H1 (cell line): ENCODE measurements at regions not wholly inside any gene's neighbourhood (a gene's known extent, or its start where the extent isn't known, plus 50 kb on each side); places are given as distances from the start of the nearest gene placed in this dataset.

ENCODE experiments used
- CTCF ChIA-PET: fragments of 300-600 bp; sonication (Branson Sonifier 250); formaldehyde crosslinking; loops from one replicate; lab custom pipeline; 2021; ENCODE audit not compliant: partially characterized antibody; lab: Charles Lee
- POLR2A ChIA-PET: fragments of 300-600 bp; sonication (Branson Sonifier 250); formaldehyde crosslinking; loops from one replicate; lab custom pipeline; 2021; ENCODE audit warnings: inconsistent platforms; ENCODE audit not compliant: partially characterized antibody; lab: Charles Lee
- DNase-seq, 2 experiments: peaks; one replicate each; pipeline versions ENCODE4 v3.0.0 to v3.0.0-alpha.2; 2010 to 2022; ENCODE audit warnings: low spot score in 2 of 2, low read depth in 1 of 2, mixed read lengths in 1 of 2
- FAIRE-seq: peaks from 2 replicates; lab custom pipeline; 2011; peaks lifted over from hg19 to GRCh38; lab: Jason Lieb, UNC
- H2AFZ ChIP-seq: 2 replicates; pipeline ENCODE4 v1.8.1; 2012; ENCODE audit warnings: low read length, inconsistent platforms
- H2AK5ac ChIP-seq: 2 replicates; pipeline ENCODE4 v1.6.1; 2013; ENCODE audit warnings: low read depth, low read length
- H2BK120ac ChIP-seq: replicated peaks from 2 replicates; pipeline ENCODE3; 2013; ENCODE audit warnings: low read depth, low read length, inconsistent platforms
- H2BK12ac ChIP-seq: 2 replicates; pipeline ENCODE4 v1.6.1; 2013; ENCODE audit warnings: low read depth, low read length
- H2BK15ac ChIP-seq: 2 replicates; pipeline ENCODE4 v1.6.1; 2013; ENCODE audit warnings: low read length
- H2BK20ac ChIP-seq: 2 replicates; pipeline ENCODE4 v1.6.1; 2013; ENCODE audit warnings: low read length
- H2BK5ac ChIP-seq: 2 replicates; pipeline ENCODE4 v1.6.1; 2013; ENCODE audit warnings: low read depth, low read length
- H3K14ac ChIP-seq: 2 replicates; pipeline ENCODE4 v1.6.1; 2013; ENCODE audit warnings: inconsistent platforms; ENCODE audit not compliant: insufficient read length
- H3K18ac ChIP-seq: 2 replicates; pipeline ENCODE4 v1.6.1; 2013; ENCODE audit warnings: low read length; ENCODE audit errors: extremely low read depth
- H3K23ac ChIP-seq: 2 replicates; pipeline ENCODE4 v1.6.1; 2013; ENCODE audit warnings: inconsistent platforms; ENCODE audit not compliant: insufficient read length
- H3K23me2 ChIP-seq: 2 replicates; pipeline ENCODE4 v1.6.1; 2013; ENCODE audit warnings: low read depth, low read length
- H3K27ac ChIP-seq: 2 replicates; pipeline ENCODE4 v1.6.1; 2011; ENCODE audit warnings: low read depth, low read length, inconsistent platforms
- H3K27me3 ChIP-seq, 4 experiments: replicated peaks in 1 of 4; 1 replicate in 1 of 4; 2 replicates in 3 of 4; pipeline versions ENCODE4 v1.6.1 to v1.8.1; 2011 to 2013; ENCODE audit warnings: low read length in 3 of 4, mild to moderate bottlenecking in 3 of 4, inconsistent platforms in 2 of 4, mixed read lengths in 2 of 4, moderate library complexity in 1 of 4; ENCODE audit not compliant: control insufficient read depth in 3 of 4, insufficient read depth in 3 of 4; ENCODE audit errors: extremely low read depth in 1 of 4
- H3K36me3 ChIP-seq, 4 experiments: 2 replicates each; pipeline versions ENCODE4 v1.6.1 to v1.8.1; 2011 to 2013; ENCODE audit warnings: mild to moderate bottlenecking in 4 of 4, low read length in 3 of 4, moderate library complexity in 2 of 4, control low read depth in 1 of 4, inconsistent platforms in 1 of 4; ENCODE audit not compliant: insufficient read depth in 4 of 4, control insufficient read depth in 2 of 4
- H3K4ac ChIP-seq: replicated peaks from 2 replicates; pipeline ENCODE3; 2013; ENCODE audit warnings: low read length, low read depth, mixed read lengths, inconsistent platforms; ENCODE audit not compliant: insufficient read length
- H3K4me1 ChIP-seq, 4 experiments: replicated peaks in 1 of 4; 1 replicate in 1 of 4; 2 replicates in 3 of 4; pipeline versions ENCODE4 v1.6.1 to v1.8.1; 2011 to 2013; ENCODE audit warnings: low read length in 3 of 4, inconsistent platforms in 2 of 4, mixed read lengths in 1 of 4; ENCODE audit not compliant: insufficient read depth in 4 of 4, control insufficient read depth in 3 of 4
- H3K4me2 ChIP-seq, 2 experiments: 2 replicates each; pipeline versions ENCODE4 v1.6.1 to v1.8.1; 2011 to 2013; ENCODE audit warnings: low read depth in 2 of 2, low read length in 2 of 2, control low read depth in 1 of 2, inconsistent platforms in 1 of 2, mild to moderate bottlenecking in 1 of 2; ENCODE audit not compliant: insufficient read depth in 1 of 2
- H3K4me3 ChIP-seq, 4 experiments: fragments of 200-600, 300-600 bp in 1 of 4; sonication (generic), shearing (Covaris generic), sonication (Bioruptor Twin) in 1 of 4; 2 replicates each; pipeline versions ENCODE4 v1.5.1 to v1.8.1; 2011 to 2016; ENCODE audit warnings: low read length in 4 of 4, low read depth in 3 of 4, control low read depth in 2 of 4, inconsistent platforms in 2 of 4, mild to moderate bottlenecking in 2 of 4, mixed read lengths in 1 of 4, moderate library complexity in 1 of 4; ENCODE audit not compliant: insufficient read depth in 2 of 4; ENCODE audit errors: extremely low read depth in 1 of 4
- H3K56ac ChIP-seq: replicated peaks from 2 replicates; pipeline ENCODE3; 2013; ENCODE audit warnings: low read depth, mild to moderate bottlenecking, mixed read lengths, low read length, inconsistent platforms; ENCODE audit not compliant: insufficient read length
- H3K79me1 ChIP-seq: 2 replicates; pipeline ENCODE4 v1.6.1; 2013; ENCODE audit warnings: low read depth, low read length, control low read depth
- H3K79me2 ChIP-seq, 2 experiments: 2 replicates each; pipeline versions ENCODE4 v1.6.1 to v1.8.1; 2012 to 2013; ENCODE audit warnings: low read length in 2 of 2, mild to moderate bottlenecking in 2 of 2, inconsistent platforms in 1 of 2; ENCODE audit not compliant: insufficient read depth in 2 of 2, control insufficient read depth in 1 of 2
- H3K9ac ChIP-seq, 4 experiments: replicated peaks in 1 of 4; 1 replicate in 1 of 4; 2 replicates in 3 of 4; pipeline versions ENCODE4 v1.6.1 to v1.8.1; 2011 to 2013; ENCODE audit warnings: low read depth in 3 of 4, low read length in 3 of 4, control low read depth in 2 of 4, mild to moderate bottlenecking in 2 of 4, moderate library complexity in 2 of 4, inconsistent platforms in 1 of 4; ENCODE audit errors: extremely low read depth in 1 of 4
- H3K9me3 ChIP-seq, 2 experiments: 2 replicates each; pipeline versions ENCODE4 v1.6.1 to v1.8.1; 2012 to 2013; ENCODE audit warnings: mild to moderate bottlenecking in 2 of 2, moderate library complexity in 2 of 2, control low read depth in 1 of 2, inconsistent platforms in 1 of 2, low read depth in 1 of 2, low read length in 1 of 2, mixed read lengths in 1 of 2; ENCODE audit not compliant: insufficient read depth in 2 of 2
- H4K20me1 ChIP-seq, 2 experiments: replicated peaks in 1 of 2; 2 replicates each; pipeline versions ENCODE3 to v1.8.1; 2011 to 2013; ENCODE audit warnings: inconsistent platforms in 2 of 2, low read length in 2 of 2, mild to moderate bottlenecking in 1 of 2; ENCODE audit not compliant: insufficient read depth in 2 of 2, control insufficient read depth in 1 of 2
- H4K5ac ChIP-seq: 2 replicates; pipeline ENCODE4 v1.6.1; 2013; ENCODE audit warnings: low read length, low read depth, mixed read lengths, inconsistent platforms; ENCODE audit not compliant: insufficient read length
- H4K8ac ChIP-seq: 2 replicates; pipeline ENCODE4 v1.8.0; 2013; ENCODE audit warnings: mild to moderate bottlenecking, moderate library complexity, low read length, inconsistent platforms; ENCODE audit not compliant: insufficient read depth; ENCODE audit errors: extremely low read depth
- H4K91ac ChIP-seq: replicated peaks from 2 replicates; pipeline ENCODE3; 2013; ENCODE audit warnings: low read length, mixed read lengths, inconsistent platforms; ENCODE audit not compliant: insufficient read length
- BCL11A ChIP-seq, 2 experiments: IDR thresholded peaks; one replicate each; pipeline ENCODE4 v1.6.1; 2011; ENCODE audit warnings: low read depth in 2 of 2, low read length in 2 of 2, mild to moderate bottlenecking in 2 of 2
- CBX8 ChIP-seq: fragments of 300-800, 300-1000 bp; sonication (generic); IDR thresholded peaks from 2 replicates; pipeline ENCODE4 v1.7.1; 2016; ENCODE audit warnings: low read depth, low read length, borderline replicate concordance
- CHD2 ChIP-seq: IDR thresholded peaks from 2 replicates; pipeline ENCODE4 v1.6.1; 2012; ENCODE audit warnings: low read length, improper control_type of control experiment
- EGR1 ChIP-seq: IDR thresholded peaks from 2 replicates; pipeline ENCODE4 v1.6.1; 2011; ENCODE audit warnings: low read depth, low read length, borderline replicate concordance
- FOSL1 ChIP-seq: IDR thresholded peaks from 2 replicates; pipeline ENCODE4 v1.6.1; 2011; ENCODE audit warnings: mild to moderate bottlenecking, low read depth, low read length, moderate library complexity; ENCODE audit not compliant: insufficient read depth
- GTF2F1 ChIP-seq: IDR thresholded peaks from 2 replicates; pipeline ENCODE4 v1.6.1; 2012; ENCODE audit warnings: low read depth, low read length, improper control_type of control experiment, borderline replicate concordance
- JUND ChIP-seq: IDR thresholded peaks from 2 replicates; pipeline ENCODE4 v1.6.1; 2011; ENCODE audit warnings: mild to moderate bottlenecking, improper control_type of control experiment, low read length
- NRF1 ChIP-seq: IDR thresholded peaks from 2 replicates; pipeline ENCODE4 v1.6.1; 2011; ENCODE audit warnings: mild to moderate bottlenecking, low read depth, low read length, improper control_type of control experiment
- POLR2AphosphoS5 ChIP-seq: IDR thresholded peaks from 2 replicates; pipeline ENCODE4 v1.6.1; 2011; ENCODE audit warnings: low read depth, low read length
- SRF ChIP-seq: IDR thresholded peaks from 2 replicates; pipeline ENCODE4 v1.6.1; 2011; ENCODE audit warnings: mild to moderate bottlenecking, low read depth, low read length, moderate library complexity
- TBP ChIP-seq: IDR thresholded peaks from 2 replicates; pipeline ENCODE4 v1.6.1; 2011; ENCODE audit warnings: low read depth, low read length, improper control_type of control experiment
- TCF12 ChIP-seq: IDR thresholded peaks from 2 replicates; pipeline ENCODE4 v1.6.1; 2011; ENCODE audit warnings: low read depth, mild to moderate bottlenecking, low read length
- TEAD4 ChIP-seq: IDR thresholded peaks from 2 replicates; pipeline ENCODE4 v1.6.1; 2012; ENCODE audit warnings: low read depth, low read length, inconsistent platforms, mixed read lengths
- WGBS, 2 experiments: shearing (Covaris generic) in 1 of 2; methylation state at CpG; one replicate each; pipeline versions ENCODE4 v1.1.6 to v1.1.7; 2013 to 2015; ENCODE audit warnings: low lambda C conversion rate in 2 of 2, mixed read lengths in 2 of 2, inconsistent platforms in 1 of 2, low coverage in 1 of 2, missing lambda C conversion rate in 1 of 2; ENCODE audit not compliant: insufficient replicate concordance in 2 of 2, insufficient coverage in 1 of 2, insufficient read length in 1 of 2; ENCODE audit errors: extremely low coverage in 1 of 2, missing lambda C conversion rate in 1 of 2; 5-methylcytosine and 5-hydroxymethylcytosine counted together
- TF ChIP-seq, protein P1 (sequence below): IDR thresholded peaks from 2 replicates; pipeline ENCODE4 v1.6.1; 2012; ENCODE audit warnings: low read length, inconsistent platforms

DNA sequence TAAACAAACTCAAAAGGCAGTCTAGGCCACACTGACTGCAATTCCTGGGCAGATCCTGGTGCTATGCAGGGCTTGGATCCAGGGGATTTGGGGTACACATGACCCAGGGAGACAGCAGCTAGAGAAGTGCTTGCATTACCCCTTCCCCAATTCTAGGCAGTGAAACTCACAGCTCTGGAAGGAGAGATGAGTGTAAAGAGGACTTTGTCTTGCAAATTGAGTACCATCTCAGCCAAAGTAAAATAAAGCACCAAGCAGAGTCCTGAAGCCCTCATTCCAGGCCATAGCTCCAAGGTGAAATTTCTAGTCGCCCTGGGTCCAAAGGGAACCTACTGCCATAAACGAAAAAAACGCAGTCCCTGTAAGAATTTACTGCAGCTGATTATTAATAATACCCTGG, 644.9 kb upstream of the FLRT2 start:
- H2BK120ac ChIP-seq = no peak overlapping the region
- no peaks in the 10 kb centered on the region for H3K9me3 ChIP-seq
- H4K91ac ChIP-seq = no peak overlapping the region
- 0 out of 4 replicates have a peak overlapping the region, but pooled peaks of 1 of the 2 experiments have one; percentile 7 for H3K4me2 ChIP-seq
- H3K27me3 ChIP-seq = no peaks in the 10 kb centered on the region
- H3K27ac ChIP-seq = no peak overlapping the region
- H2BK15ac ChIP-seq = no peak overlapping the region
- no peak overlapping the region for H3K4ac ChIP-seq
- H4K20me1 ChIP-seq = no peaks in the 10 kb centered on the region
- FAIRE-seq = peak; percentile 55
- H2AK5ac ChIP-seq = no peak overlapping the region
- H3K23me2 ChIP-seq = no peaks in the 10 kb centered on the region
- no peak overlapping the region for H3K9ac ChIP-seq
- no peaks in the 10 kb centered on the region for H3K36me3 ChIP-seq
- no peak overlapping the region for H3K23ac ChIP-seq
- H2BK5ac ChIP-seq = 0 out of 2 replicates have a peak overlapping the region, but pooled peaks have one; percentile 44
- no peaks in the 10 kb centered on the region for H3K79me1 ChIP-seq
- H2BK20ac ChIP-seq = no peak overlapping the region
- H3K4me3 ChIP-seq = no peak overlapping the region
- H3K79me2 ChIP-seq = no peaks in the 10 kb centered on the region
- no peak overlapping the region for H3K56ac ChIP-seq
- WGBS, 2 experiments = 89% methylated on average over 3 of the region's 3 CpGs; no CpG with 5 or more reads in 1 of the 2 experiments
- no peak overlapping the region for H3K14ac ChIP-seq
- H4K5ac ChIP-seq = no peak overlapping the region
- H3K4me1 ChIP-seq = peaks cover 0 to 3% (median 0%) of the 10 kb centered on the region in 4 experiments; a peak in 3 of 7 replicates
- peak overlapping the region; percentile 75; the same call in 1 of the 2 replicates for H2BK12ac ChIP-seq
- DNase-seq = no peak
- H3K18ac ChIP-seq = no peak overlapping the region
- ChIA-PET CTCF (interaction anchor here (0.6 to 1.6 kb wide), 8 partner anchors 9 to 534 kb away, joined by 3 to 5 read pairs (median 3); no protein-coding TSS in a partner anchor), POLR2A (no interaction called here)
- H2AFZ ChIP-seq = peak overlapping the region; percentile 55; the same call in 1 of the 2 replicates
- H4K8ac ChIP-seq = no peak overlapping the region
- TF ChIP-seq TCF12 (no peak), TEAD4 (no peak), BCL11A (IDR thresholded peaks at IDR 0.05; ENCODE audit: low read depth in 2 of 2, low read length in 2 of 2) (no peak), GTF2F1 (no peak), TBP (no peak), CHD2 (no peak), JUND (no peak), POLR2AphosphoS5 (no peak), SRF (no peak), EGR1 (no peak), NRF1 (no peak), FOSL1 (no peak), CBX8 (no peak)
- TF ChIP-seq, protein P1, sequence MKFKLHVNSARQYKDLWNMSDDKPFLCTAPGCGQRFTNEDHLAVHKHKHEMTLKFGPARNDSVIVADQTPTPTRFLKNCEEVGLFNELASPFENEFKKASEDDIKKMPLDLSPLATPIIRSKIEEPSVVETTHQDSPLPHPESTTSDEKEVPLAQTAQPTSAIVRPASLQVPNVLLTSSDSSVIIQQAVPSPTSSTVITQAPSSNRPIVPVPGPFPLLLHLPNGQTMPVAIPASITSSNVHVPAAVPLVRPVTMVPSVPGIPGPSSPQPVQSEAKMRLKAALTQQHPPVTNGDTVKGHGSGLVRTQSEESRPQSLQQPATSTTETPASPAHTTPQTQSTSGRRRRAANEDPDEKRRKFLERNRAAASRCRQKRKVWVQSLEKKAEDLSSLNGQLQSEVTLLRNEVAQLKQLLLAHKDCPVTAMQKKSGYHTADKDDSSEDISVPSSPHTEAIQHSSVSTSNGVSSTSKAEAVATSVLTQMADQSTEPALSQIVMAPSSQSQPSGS = no peak
